Vagina (tissue), 2 donors: ENCODE measurements at regions not wholly inside any gene's neighbourhood (a gene's known extent, or its start where the extent isn't known, plus 50 kb on each side); places are given as distances from the start of the nearest gene placed in this dataset.
"Not testable (repeated sequence)": the region's sequence is repeated elsewhere in the genome, so short reads cannot be mapped to it uniquely, and the experiment has no call there.

ENCODE experiments used
- DNase-seq, 2 donors: peaks; one replicate each; pipeline ENCODE4 v3.0.0-alpha.2; 2017; ENCODE audit errors: extremely low spot score in 2 of 2
- H3K27ac ChIP-seq: fragments of 200-600 bp; sonication (generic); one replicate; pipeline ENCODE4 v1.5.1; 2019
- H3K27me3 ChIP-seq: fragments of 200-600 bp; sonication (generic); one replicate; pipeline ENCODE4 v1.5.1; 2019
- H3K36me3 ChIP-seq, 2 donors: fragments of 200-600 bp; sonication (generic); one replicate each; pipeline ENCODE4 v1.5.1; 2017 to 2019
- H3K4me1 ChIP-seq: fragments of 200-600 bp; sonication (generic); one replicate; pipeline ENCODE4 v1.5.1; 2019
- H3K4me3 ChIP-seq, 2 donors: fragments of 200-600 bp; sonication (generic); 1 replicate in 1 of 2; 2 replicates in 1 of 2; pipeline ENCODE4 v1.5.1; 2016 to 2019
- H3K9me3 ChIP-seq: fragments of 200-600 bp; sonication (generic); one replicate; pipeline ENCODE4 v1.5.1; 2019
- POLR2A ChIP-seq, 2 donors: fragments of 450-650 bp; IDR thresholded peaks; one replicate each; pipeline ENCODE4 v1.6.1; 2017; ENCODE audit warnings: antibody characterized with exemption in 2 of 2, mild to moderate bottlenecking in 2 of 2, moderate library complexity in 2 of 2
- POLR2AphosphoS5 ChIP-seq, 2 donors: sonication (generic); formaldehyde crosslinking; IDR thresholded peaks; one replicate each; pipeline ENCODE4 v1.9.0; 2017; ENCODE audit warnings: antibody characterized with exemption in 2 of 2, mild to moderate bottlenecking in 2 of 2, low read depth in 1 of 2; ENCODE audit not compliant: insufficient read depth in 1 of 2
- intact Hi-C: fragments of 100-400 bp; cut with DNase I; formaldehyde crosslinking; loops from one replicate; pipeline ENCODE4 v1.15.1; 2023
- TF ChIP-seq, protein P1 (sequence below), 3 experiments: fragments of 450-650 bp in 2 of 3; fragments of 200-600 bp in 1 of 3; sonication (generic) in 1 of 3; IDR thresholded peaks; one replicate each; pipeline ENCODE4 v1.5.1; 2017 to 2019; ENCODE audit warnings: antibody characterized with exemption in 3 of 3, mild to moderate bottlenecking in 2 of 3, moderate library complexity in 2 of 3

DNA sequence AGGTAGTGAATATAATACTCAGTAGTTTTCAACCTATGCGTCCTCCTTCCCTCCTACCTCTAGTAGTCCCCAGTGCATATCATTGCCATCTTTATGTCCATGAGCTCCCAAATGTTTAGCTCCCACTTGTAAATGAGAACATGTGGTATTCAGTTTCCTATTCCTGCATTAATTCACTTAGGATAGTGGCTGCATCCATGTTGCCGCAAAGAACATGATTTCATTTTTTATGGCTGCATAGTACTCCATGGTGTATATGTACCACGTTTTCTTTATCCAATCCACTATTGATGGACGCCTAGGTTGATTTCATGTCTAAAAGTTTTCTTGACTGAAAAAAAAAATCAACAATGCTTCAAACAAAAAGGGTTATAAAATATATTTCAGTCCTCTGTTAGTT is 303.4 kb upstream of the SGCG start:
- intact Hi-C loops, result no loop called here

DNA sequence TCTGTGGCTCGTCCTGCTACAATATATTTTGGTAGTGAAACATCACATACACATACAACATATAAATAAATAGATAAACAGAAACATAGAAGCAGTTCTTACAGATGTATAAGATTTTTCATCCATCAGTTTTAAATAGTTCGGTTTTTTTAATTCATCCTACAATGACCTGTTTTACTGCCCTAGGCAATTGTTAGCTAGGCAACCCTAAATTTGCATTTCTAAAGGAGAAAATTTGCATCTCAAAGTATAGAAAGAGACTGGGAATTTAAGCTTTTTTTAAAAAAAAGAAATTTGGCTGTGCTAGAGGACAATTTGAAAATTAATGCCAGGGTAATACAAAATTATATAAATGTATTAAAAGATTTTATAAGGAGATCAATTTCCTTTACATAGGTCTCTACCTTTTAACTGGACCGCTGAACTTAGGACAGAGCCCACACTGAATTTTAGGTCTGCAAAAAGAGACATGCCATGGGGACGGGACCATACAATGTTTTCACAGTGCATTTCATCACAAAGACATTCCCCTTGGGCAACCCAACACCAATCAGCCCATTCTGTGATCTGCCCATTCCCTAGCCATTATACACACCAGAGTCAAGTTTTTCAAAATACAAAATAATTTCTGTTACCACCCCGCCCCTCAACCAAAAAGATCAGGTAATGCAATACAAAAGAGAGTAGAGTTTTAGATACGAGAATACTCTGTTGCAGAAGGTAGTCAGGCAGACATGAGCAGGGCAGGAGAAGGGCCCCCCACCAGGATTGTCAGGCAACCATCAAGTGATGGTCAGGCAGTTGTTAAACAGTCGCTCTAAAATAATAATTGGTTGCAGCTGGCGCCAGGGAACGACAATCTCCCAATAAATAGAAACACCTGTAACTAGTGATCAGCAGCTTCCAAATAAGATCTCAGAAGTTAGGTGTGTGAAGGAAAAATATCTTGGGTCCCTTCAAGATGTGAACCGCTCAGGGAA is 299.7 kb upstream of the SGCG start:
- Histone ChIP-seq H3K27me3 (no peaks in the 10 kb centered on the region), H3K9me3 (no peaks in the 10 kb centered on the region), H3K4me1 (no peaks in the 10 kb centered on the region), H3K27ac (no peak overlapping the region), H3K4me3 (no peak overlapping the region), H3K36me3 (no peaks in the 10 kb centered on the region)
- TF ChIP-seq, protein P1, sequence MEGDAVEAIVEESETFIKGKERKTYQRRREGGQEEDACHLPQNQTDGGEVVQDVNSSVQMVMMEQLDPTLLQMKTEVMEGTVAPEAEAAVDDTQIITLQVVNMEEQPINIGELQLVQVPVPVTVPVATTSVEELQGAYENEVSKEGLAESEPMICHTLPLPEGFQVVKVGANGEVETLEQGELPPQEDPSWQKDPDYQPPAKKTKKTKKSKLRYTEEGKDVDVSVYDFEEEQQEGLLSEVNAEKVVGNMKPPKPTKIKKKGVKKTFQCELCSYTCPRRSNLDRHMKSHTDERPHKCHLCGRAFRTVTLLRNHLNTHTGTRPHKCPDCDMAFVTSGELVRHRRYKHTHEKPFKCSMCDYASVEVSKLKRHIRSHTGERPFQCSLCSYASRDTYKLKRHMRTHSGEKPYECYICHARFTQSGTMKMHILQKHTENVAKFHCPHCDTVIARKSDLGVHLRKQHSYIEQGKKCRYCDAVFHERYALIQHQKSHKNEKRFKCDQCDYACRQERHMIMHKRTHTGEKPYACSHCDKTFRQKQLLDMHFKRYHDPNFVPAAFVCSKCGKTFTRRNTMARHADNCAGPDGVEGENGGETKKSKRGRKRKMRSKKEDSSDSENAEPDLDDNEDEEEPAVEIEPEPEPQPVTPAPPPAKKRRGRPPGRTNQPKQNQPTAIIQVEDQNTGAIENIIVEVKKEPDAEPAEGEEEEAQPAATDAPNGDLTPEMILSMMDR (IDR thresholded peaks at IDR 0.05), result no peak
- TF ChIP-seq POLR2A (IDR thresholded peaks at IDR 0.05) (no peak), POLR2AphosphoS5 (IDR thresholded peaks at IDR 0.05; ENCODE audit: insufficient read depth in 1 of 2, low read depth in 1 of 2) (no peak)
- intact Hi-C loops, result no loop called here
- no peak for DNase-seq

More for the DNA sequence above, 303.4 kb upstream of the SGCG start:
- TF ChIP-seq POLR2A (IDR thresholded peaks at IDR 0.05), result no peak
- TF ChIP-seq, protein P1 (IDR thresholded peaks at IDR 0.05), result no peak
- TF ChIP-seq POLR2AphosphoS5 (IDR thresholded peaks at IDR 0.05; ENCODE audit: insufficient read depth in 1 of 2, low read depth in 1 of 2), result no peak
- no peak for DNase-seq
- no peaks in the 10 kb centered on the region for H3K36me3 ChIP-seq
- H3K9me3 ChIP-seq, result no peaks in the 10 kb centered on the region
- no peaks in the 10 kb centered on the region for H3K27me3 ChIP-seq
- no peaks in the 10 kb centered on the region for H3K4me1 ChIP-seq
- H3K27ac ChIP-seq, result no peak overlapping the region
- H3K4me3 ChIP-seq, result no peak overlapping the region

DNA sequence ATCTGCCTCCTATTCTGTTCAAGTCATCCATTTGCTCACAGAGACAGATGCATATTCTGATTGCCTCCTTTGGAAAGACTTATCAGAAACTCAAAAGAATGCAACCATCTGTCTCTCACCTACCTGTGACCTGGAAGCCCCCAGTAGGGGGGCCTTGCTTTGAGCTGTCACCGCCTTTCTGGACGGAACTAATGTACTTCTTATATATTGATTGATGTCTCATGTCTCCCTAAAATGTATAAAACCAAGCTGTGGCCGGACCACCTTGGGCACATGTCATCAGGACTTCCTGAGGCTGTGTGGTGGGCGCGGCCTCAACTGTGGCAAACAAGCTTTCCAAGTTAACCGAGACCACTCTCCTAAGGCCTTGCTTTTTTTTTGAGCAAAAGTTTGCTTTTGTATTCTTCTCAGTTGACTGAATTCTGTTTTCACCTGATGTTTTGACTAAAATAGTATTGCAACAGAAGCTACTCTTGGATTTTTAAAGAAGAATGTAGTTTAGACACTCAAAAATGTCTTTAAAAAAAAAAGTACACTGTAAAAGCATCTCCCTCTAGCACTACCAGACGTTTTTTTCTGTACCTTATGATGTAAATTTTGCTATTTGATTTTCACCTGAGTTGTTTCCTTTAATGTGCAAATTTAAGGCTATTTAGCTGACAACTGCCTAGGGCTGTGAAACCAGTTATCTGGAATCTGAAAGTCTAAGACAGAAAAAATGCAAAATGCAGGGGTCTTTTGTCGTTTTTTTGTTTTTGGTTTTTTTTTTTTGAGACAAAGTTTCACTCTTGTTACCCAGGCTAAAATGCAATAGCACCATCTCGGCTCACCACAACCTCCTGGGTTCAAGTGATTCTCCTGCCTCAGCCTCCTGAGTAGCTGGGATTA is 298.8 kb upstream of the SGCG start:
- intact Hi-C loops, H3K27me3 ChIP-seq, H3K4me3 ChIP-seq, H3K9me3 ChIP-seq, H3K4me1 ChIP-seq, H3K36me3 ChIP-seq, DNase-seq, H3K27ac ChIP-seq: not testable (repeated sequence)

DNA sequence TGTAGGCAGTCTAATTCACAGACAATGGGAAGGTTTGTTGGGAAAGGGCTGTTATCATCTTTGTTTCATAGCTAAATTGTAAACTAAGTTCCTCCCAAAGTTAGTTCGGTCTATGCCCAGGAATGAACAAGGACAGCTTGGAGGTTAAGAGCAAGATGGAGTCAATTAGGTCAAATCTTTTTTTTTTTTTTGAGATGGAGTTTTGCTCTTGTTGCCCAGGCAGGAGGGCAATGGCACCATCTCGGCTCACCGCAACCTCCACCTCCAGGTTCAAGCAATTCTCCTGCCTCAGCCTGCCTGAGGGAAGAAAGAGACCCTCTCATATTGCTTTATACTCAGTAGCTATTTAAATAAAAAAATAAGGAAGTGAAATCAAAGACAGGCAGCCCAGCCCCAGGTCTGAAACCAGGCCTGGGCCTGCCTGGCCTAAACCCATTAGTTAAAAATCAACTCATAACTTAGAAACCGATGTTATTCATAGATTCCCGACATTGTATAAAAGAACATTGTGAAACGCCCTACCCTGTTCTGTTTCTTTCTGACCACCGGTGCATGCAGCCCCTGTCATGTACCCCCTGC is 297.4 kb upstream of the SGCG start:
- DNase-seq, result no peak
- no peak overlapping the region for H3K27ac ChIP-seq
- intact Hi-C loops, result no loop called here
- no peaks in the 10 kb centered on the region for H3K9me3 ChIP-seq
- H3K27me3 ChIP-seq, result no peaks in the 10 kb centered on the region
- H3K36me3 ChIP-seq, result no peaks in the 10 kb centered on the region
- H3K4me1 ChIP-seq, result no peaks in the 10 kb centered on the region
- TF ChIP-seq, protein P1 (IDR thresholded peaks at IDR 0.05), result no peak
- TF ChIP-seq POLR2A (IDR thresholded peaks at IDR 0.05), result no peak
- TF ChIP-seq POLR2AphosphoS5 (IDR thresholded peaks at IDR 0.05; ENCODE audit: insufficient read depth in 1 of 2, low read depth in 1 of 2), result no peak
- no peak overlapping the region for H3K4me3 ChIP-seq

DNA sequence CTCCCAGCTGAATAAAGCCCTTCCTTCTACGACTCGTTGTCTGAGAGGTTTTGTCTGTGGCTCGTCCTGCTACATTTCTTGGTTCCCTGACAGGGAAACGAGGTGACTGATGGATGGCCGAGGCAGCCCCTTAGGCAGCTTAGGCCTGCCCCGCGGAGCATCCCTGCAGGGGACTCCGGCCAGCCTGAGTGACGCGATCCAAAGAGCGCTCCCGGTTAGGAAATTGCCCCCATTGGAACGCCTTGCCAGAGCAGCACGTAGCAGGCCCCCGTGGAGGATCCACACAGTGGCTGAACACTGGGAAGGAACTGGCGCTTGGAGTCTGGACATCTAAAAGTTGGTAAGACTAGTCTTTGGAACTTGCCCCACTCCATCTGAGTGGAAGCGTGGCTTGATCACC is 296.8 kb upstream of the SGCG start:
- Histone ChIP-seq H3K9me3 (no peaks in the 10 kb centered on the region), H3K4me1 (no peaks in the 10 kb centered on the region), H3K4me3 (no peak overlapping the region), H3K36me3 (no peaks in the 10 kb centered on the region), H3K27ac (no peak overlapping the region), H3K27me3 (no peaks in the 10 kb centered on the region)
- intact Hi-C loops, result no loop called here
- no peak for DNase-seq
- TF ChIP-seq POLR2AphosphoS5 (IDR thresholded peaks at IDR 0.05; ENCODE audit: insufficient read depth in 1 of 2, low read depth in 1 of 2), result no peak
- no peak for TF ChIP-seq POLR2A (IDR thresholded peaks at IDR 0.05)
- TF ChIP-seq, protein P1 (IDR thresholded peaks at IDR 0.05), result no peak

DNA sequence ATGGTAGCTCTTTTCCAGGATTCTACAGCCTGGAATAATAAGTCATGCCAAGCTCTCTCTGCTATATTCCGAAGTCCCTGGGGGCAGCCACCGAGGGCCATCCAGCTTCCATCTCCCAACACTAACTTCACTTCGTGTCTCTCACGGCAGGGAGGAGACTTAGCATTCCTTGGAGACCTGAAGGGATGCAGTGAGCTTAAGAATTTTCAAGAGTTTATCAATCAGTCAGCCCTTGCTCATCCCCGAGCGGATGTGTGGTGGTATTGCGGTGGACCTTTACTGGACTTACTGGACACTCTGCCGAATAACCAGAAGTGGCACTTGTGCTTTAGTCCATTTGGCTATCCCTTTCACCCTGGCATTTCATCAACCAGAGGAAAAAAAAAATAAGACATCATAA is 294.7 kb upstream of the SGCG start:
- H3K36me3 ChIP-seq, H3K9me3 ChIP-seq, H3K27me3 ChIP-seq, H3K4me3 ChIP-seq, H3K27ac ChIP-seq, intact Hi-C loops, DNase-seq, H3K4me1 ChIP-seq: not testable (repeated sequence)

DNA sequence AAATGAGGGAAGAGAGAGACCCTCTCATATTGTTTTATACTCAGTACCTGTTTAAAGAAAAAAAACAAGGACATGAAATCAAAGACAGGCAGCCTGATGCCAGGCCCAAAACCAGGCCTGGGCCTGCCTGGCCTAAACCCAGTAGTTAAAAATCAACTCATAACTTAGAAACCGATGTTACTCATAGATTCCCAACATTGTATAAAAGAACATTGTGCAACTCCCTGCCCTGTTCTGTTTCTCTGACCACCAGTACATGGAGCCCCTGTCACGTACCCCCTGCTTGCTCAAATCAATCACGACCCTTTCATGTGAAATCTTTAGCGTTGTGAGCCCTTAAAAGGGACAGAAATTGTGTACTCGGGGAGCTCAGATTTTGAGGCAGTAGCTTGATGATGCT is 291.4 kb upstream of the SGCG start:
- H3K36me3 ChIP-seq, H3K27ac ChIP-seq, DNase-seq, H3K4me3 ChIP-seq, H3K4me1 ChIP-seq, intact Hi-C loops, H3K9me3 ChIP-seq, H3K27me3 ChIP-seq: not testable (repeated sequence)
